ENCODE measurements at regions not wholly inside any gene's neighbourhood (a gene's known extent, or its start where the extent isn't known, plus 50 kb on each side); places are given as distances from the start of the nearest gene placed in this dataset.

DNA sequence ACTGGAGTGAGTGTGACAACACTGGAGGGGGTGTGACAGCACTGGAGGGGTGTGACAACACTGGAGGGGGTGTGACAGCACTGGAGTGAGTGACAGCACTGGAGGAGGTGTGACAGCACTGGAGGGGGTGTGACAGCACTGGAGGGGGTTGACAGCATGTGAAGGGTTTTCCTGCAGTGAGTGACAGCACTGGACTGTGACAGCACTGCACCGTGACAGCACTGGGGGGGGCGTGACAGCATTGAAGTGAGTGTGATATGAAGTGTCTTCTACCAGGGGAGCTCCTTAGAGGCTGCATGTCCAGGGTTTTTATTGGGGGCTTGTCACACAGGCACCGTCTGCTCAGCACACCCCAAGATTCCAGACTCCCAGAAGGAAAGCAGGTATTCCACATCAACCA is 274.8 kb downstream of the TEX29 start:
- no peaks in the 10 kb centered on the region for H3K9me3 ChIP-seq
- no peak overlapping the region for H3K27ac ChIP-seq
- H3K36me3 ChIP-seq: no peaks in the 10 kb centered on the region
- TF ChIP-seq, protein P1, sequence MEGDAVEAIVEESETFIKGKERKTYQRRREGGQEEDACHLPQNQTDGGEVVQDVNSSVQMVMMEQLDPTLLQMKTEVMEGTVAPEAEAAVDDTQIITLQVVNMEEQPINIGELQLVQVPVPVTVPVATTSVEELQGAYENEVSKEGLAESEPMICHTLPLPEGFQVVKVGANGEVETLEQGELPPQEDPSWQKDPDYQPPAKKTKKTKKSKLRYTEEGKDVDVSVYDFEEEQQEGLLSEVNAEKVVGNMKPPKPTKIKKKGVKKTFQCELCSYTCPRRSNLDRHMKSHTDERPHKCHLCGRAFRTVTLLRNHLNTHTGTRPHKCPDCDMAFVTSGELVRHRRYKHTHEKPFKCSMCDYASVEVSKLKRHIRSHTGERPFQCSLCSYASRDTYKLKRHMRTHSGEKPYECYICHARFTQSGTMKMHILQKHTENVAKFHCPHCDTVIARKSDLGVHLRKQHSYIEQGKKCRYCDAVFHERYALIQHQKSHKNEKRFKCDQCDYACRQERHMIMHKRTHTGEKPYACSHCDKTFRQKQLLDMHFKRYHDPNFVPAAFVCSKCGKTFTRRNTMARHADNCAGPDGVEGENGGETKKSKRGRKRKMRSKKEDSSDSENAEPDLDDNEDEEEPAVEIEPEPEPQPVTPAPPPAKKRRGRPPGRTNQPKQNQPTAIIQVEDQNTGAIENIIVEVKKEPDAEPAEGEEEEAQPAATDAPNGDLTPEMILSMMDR (IDR thresholded peaks at IDR 0.05): no peak
- no peak overlapping the region for H3K4me3 ChIP-seq (ENCODE audit: low read depth in 1 of 2, low read length in 1 of 2)
- no peaks in the 10 kb centered on the region for H3K27me3 ChIP-seq
- H3K4me1 ChIP-seq (ENCODE audit: control insufficient read depth in 1 of 2, insufficient read depth in 1 of 2, low read depth in 1 of 2, low read length in 1 of 2): no peaks in the 10 kb centered on the region

DNA sequence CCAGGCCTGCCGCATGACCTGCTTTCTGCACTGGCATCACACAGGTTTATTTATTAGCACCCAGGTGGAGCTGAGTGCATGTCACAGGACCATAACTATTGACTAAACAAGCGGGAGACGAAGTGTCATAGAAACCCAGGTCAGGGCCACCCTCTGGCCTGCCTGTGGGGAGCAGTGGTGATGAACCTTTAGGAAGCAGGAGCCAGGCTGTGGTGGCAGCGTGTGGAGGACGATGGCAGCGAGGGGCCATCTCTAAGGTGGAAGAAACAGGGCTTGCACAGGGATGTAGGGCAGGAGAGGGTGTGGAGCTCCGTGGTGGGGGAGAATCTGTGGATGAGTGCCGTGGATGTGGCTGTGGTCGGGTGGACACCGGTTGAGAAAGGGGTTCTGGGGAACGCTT is 275.3 kb downstream of the TEX29 start:
- H3K9me3 ChIP-seq: no peaks in the 10 kb centered on the region
- H3K4me3 ChIP-seq (ENCODE audit: low read depth in 1 of 2, low read length in 1 of 2): no peak overlapping the region
- TF ChIP-seq, protein P1 (IDR thresholded peaks at IDR 0.05): no peak
- H3K27ac ChIP-seq: no peak overlapping the region
- H3K4me1 ChIP-seq (ENCODE audit: control insufficient read depth in 1 of 2, insufficient read depth in 1 of 2, low read depth in 1 of 2, low read length in 1 of 2): no peaks in the 10 kb centered on the region
- no peaks in the 10 kb centered on the region for H3K36me3 ChIP-seq
- H3K27me3 ChIP-seq: no peaks in the 10 kb centered on the region

DNA sequence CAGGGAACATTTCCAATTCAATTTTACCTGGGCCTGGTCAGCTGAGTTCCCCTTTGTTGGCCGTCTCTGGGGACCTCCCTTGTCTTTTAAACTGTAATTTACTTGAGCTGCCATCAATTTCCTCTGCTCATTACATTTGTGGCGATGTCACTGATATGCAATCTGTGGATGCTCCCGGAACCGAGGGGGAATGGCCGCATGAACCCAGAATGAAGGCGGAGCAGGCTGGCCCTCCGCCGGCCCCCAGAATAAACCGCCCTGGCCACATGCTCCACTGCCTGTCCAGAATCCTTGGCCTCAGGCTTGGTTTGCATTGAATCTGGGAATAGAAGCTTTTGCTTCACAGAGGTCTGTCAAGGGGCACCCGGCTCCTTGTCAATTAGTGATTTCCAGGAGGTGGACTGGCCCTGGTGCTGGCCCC is 276.8 kb downstream of the TEX29 start:
- H3K9me3 ChIP-seq: no peaks in the 10 kb centered on the region
- H3K27me3 ChIP-seq: no peaks in the 10 kb centered on the region
- TF ChIP-seq, protein P1 (IDR thresholded peaks at IDR 0.05): no peak
- no peak overlapping the region for H3K27ac ChIP-seq
- no peaks in the 10 kb centered on the region for H3K36me3 ChIP-seq
- H3K4me1 ChIP-seq (ENCODE audit: control insufficient read depth in 1 of 2, insufficient read depth in 1 of 2, low read depth in 1 of 2, low read length in 1 of 2): no peaks in the 10 kb centered on the region
- no peak overlapping the region for H3K4me3 ChIP-seq (ENCODE audit: low read depth in 1 of 2, low read length in 1 of 2)

DNA sequence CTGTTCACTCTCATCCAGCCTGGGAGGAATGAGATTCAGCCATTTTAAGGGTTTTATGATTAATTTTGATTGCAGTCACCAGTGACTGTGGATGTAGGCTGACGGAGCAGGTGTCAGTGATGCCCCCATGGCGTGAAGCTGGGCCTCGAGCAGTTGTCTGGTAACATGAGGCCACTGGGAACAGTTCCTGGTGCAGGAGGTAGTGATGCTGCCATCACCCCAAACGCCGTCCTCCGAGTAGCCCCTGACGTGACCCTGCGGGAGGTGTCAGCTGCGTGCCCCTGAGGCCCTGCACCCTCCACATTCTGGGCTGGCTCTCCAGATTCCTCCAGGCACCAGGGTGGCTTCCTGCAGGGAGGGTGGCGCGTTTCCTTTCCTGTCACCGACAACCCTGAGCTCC is 277.2 kb downstream of the TEX29 start:
- no peaks in the 10 kb centered on the region for H3K27me3 ChIP-seq
- TF ChIP-seq, protein P1 (IDR thresholded peaks at IDR 0.05): no peak
- no peak overlapping the region for H3K27ac ChIP-seq
- no peaks in the 10 kb centered on the region for H3K9me3 ChIP-seq
- H3K4me1 ChIP-seq (ENCODE audit: control insufficient read depth in 1 of 2, insufficient read depth in 1 of 2, low read depth in 1 of 2, low read length in 1 of 2): no peaks in the 10 kb centered on the region
- H3K4me3 ChIP-seq (ENCODE audit: low read depth in 1 of 2, low read length in 1 of 2): no peak overlapping the region
- H3K36me3 ChIP-seq: no peaks in the 10 kb centered on the region

DNA sequence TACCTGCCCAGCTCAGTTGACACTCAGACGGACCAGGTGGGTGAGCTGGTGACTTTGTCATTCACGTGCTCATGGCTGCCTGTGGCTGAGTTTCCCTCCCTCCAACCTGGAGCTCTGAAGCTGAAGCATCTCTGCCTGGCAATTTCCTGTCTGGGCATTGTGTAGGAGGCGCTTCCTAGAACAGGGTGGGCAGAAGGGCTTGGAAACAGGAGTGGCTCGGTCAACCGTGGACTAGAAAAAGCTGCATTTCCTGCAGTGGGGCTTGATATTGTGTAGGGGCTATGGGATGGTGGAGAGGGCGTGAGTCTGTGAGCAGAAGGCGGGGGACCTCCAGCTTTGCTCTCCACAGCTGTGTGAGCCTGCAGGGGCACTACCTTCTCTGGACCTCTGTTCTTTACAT is 278.3 kb downstream of the TEX29 start:
- Histone ChIP-seq H3K27ac (no peak overlapping the region), H3K9me3 (no peaks in the 10 kb centered on the region), H3K27me3 (no peaks in the 10 kb centered on the region), H3K36me3 (no peaks in the 10 kb centered on the region), H3K4me1 (ENCODE audit: control insufficient read depth in 1 of 2, insufficient read depth in 1 of 2, low read depth in 1 of 2, low read length in 1 of 2) (no peaks in the 10 kb centered on the region), H3K4me3 (ENCODE audit: low read depth in 1 of 2, low read length in 1 of 2) (no peak overlapping the region)
- TF ChIP-seq, protein P1 (IDR thresholded peaks at IDR 0.05): no peak

DNA sequence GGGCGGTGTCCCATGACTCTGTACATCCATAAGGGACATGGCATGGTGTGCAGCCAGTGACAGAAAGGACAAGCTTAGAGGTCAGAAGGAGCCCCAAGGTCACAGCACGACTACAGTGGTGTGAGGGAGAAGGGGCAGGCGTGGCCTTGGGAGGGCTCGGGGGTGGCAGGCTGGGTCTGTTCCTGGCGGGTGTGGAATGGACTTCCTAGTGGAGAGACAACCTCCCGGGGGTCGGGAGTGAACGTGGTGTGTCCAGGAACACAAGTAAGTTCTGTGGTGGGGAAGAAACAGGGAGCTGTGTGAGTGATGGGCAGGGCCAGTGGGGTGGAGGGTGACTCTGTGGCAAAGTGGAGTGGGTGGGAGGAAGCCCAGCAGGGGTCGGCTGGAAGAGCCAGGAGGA is 279.3 kb downstream of the TEX29 start:
- no peaks in the 10 kb centered on the region for H3K9me3 ChIP-seq
- no peak overlapping the region for H3K4me3 ChIP-seq (ENCODE audit: low read depth in 1 of 2, low read length in 1 of 2)
- H3K4me1 ChIP-seq (ENCODE audit: control insufficient read depth in 1 of 2, insufficient read depth in 1 of 2, low read depth in 1 of 2, low read length in 1 of 2): no peaks in the 10 kb centered on the region
- no peaks in the 10 kb centered on the region for H3K36me3 ChIP-seq
- TF ChIP-seq, protein P1 (IDR thresholded peaks at IDR 0.05): no peak
- no peaks in the 10 kb centered on the region for H3K27me3 ChIP-seq
- H3K27ac ChIP-seq: no peak overlapping the region
